A549 (cell line): ENCODE measurements at regions not wholly inside any gene's neighbourhood (a gene's known extent, or its start where the extent isn't known, plus 50 kb on each side); places are given as distances from the start of the nearest gene placed in this dataset.

Experiments used
- CHD2 ChIP-seq: fragments of 150-350 bp; IDR thresholded peaks from 2 replicates; pipeline ENCODE4 v1.6.1; 2014; ENCODE audit warnings: low read length; ENCODE audit not compliant: partially characterized antibody
- CTCF ChIP-seq: fragments of >200 bp; sonication (Bioruptor Twin); formaldehyde crosslinking; IDR thresholded peaks from 3 replicates; pipeline ENCODE4 v1.5.1; 2016
- MAFK ChIP-seq: fragments of 450-650 bp; IDR thresholded peaks from 2 replicates; pipeline ENCODE4 v1.6.1; 2014; ENCODE audit not compliant: partially characterized antibody
- MAZ ChIP-seq: fragments of 150-350 bp; IDR thresholded peaks from 2 replicates; pipeline ENCODE4 v1.6.1; 2014; ENCODE audit warnings: antibody characterized with exemption, low read depth, low read length, borderline replicate concordance
- POLR2A ChIP-seq: IDR thresholded peaks from 2 replicates; pipeline ENCODE4 v1.6.1; 2012; ENCODE audit warnings: mild to moderate bottlenecking, low read length

- TF ChIP-seq MAFK (no peak), CHD2 (no peak), POLR2A (no peak), MAZ (no peak), CTCF (no peak)
These were observed 461.3 kb upstream of the FAT3 start for GRCh38 chr11:91763331-91763730.
